ENCODE measurements at regions not wholly inside any gene's neighbourhood (a gene's known extent, or its start where the extent isn't known, plus 50 kb on each side); places are given as distances from the start of the nearest gene placed in this dataset.

- H3K4me1 ChIP-seq (ENCODE audit: control insufficient read depth, extremely low read depth, insufficient read depth, low read length): no peaks in the 10 kb centered on the region
- no peak overlapping the region for H2AFZ ChIP-seq (ENCODE audit: low read length)
- H4K20me1 ChIP-seq (ENCODE audit: control insufficient read depth, extremely low read depth, insufficient read depth, low read length): no peaks in the 10 kb centered on the region
- H3K4me3 ChIP-seq (replicated peaks in 1 of 4; ENCODE audit: control extremely low read depth in 1 of 4, insufficient read depth in 1 of 4, low read depth in 3 of 4, low read length in 4 of 4): no peak overlapping the region
- no peak for DNase-seq (ENCODE audit: low read depth in 2 of 2)
- H3K36me3 ChIP-seq (ENCODE audit: control insufficient read depth, insufficient read depth, low read length): no peaks in the 10 kb centered on the region
- H3K27me3 ChIP-seq (ENCODE audit: control insufficient read depth, insufficient read depth, low read length): no peaks in the 10 kb centered on the region
- no peaks in the 10 kb centered on the region for H3K79me2 ChIP-seq (ENCODE audit: control insufficient read depth, insufficient read depth, low read length)
- H3K9ac ChIP-seq (ENCODE audit: insufficient read depth, low read length): no peak overlapping the region
- H3K9me3 ChIP-seq (ENCODE audit: control insufficient read depth, insufficient read depth, low read depth, low read length): no peaks in the 10 kb centered on the region
- no peak overlapping the region for H3K4me2 ChIP-seq (ENCODE audit: extremely low read depth, insufficient read depth, low read length)
- no peak overlapping the region for H3K27ac ChIP-seq (ENCODE audit: insufficient read depth, low read length)
- TF ChIP-seq EZH2 (IDR thresholded peaks at IDR 0.05; ENCODE audit: low read length, missing control alignments) (no peak), CTCF (conservative IDR thresholded peaks at IDR 0.05 in 1 of 2, IDR thresholded peaks at IDR 0.05 in 1 of 2; ENCODE audit: low read depth in 1 of 2, low read length in 2 of 2) (no peak)
Observed at GRCh38 chr7:68524126-68524525, 1074.1 kb upstream of the AUTS2 start.

GRCh38 chr7:68529221-68529620, 1069.1 kb upstream of the AUTS2 start:
- Histone ChIP-seq H3K27ac (ENCODE audit: insufficient read depth, low read length) (no peak overlapping the region), H2AFZ (ENCODE audit: low read length) (no peak overlapping the region), H3K4me3 (replicated peaks in 1 of 4; ENCODE audit: control extremely low read depth in 1 of 4, insufficient read depth in 1 of 4, low read depth in 3 of 4, low read length in 4 of 4) (no peak overlapping the region), H3K4me2 (ENCODE audit: extremely low read depth, insufficient read depth, low read length) (no peak overlapping the region), H3K27me3 (ENCODE audit: control insufficient read depth, insufficient read depth, low read length) (no peaks in the 10 kb centered on the region), H3K36me3 (ENCODE audit: control insufficient read depth, insufficient read depth, low read length) (no peaks in the 10 kb centered on the region), H3K9ac (ENCODE audit: insufficient read depth, low read length) (no peak overlapping the region), H3K79me2 (ENCODE audit: control insufficient read depth, insufficient read depth, low read length) (no peaks in the 10 kb centered on the region), H4K20me1 (ENCODE audit: control insufficient read depth, extremely low read depth, insufficient read depth, low read length) (no peaks in the 10 kb centered on the region), H3K4me1 (ENCODE audit: control insufficient read depth, extremely low read depth, insufficient read depth, low read length) (no peaks in the 10 kb centered on the region), H3K9me3 (ENCODE audit: control insufficient read depth, insufficient read depth, low read depth, low read length) (no peaks in the 10 kb centered on the region)
- TF ChIP-seq CTCF (conservative IDR thresholded peaks at IDR 0.05 in 1 of 2, IDR thresholded peaks at IDR 0.05 in 1 of 2; ENCODE audit: low read depth in 1 of 2, low read length in 2 of 2) (no peak), EZH2 (IDR thresholded peaks at IDR 0.05; ENCODE audit: low read length, missing control alignments) (no peak)
- no peak for DNase-seq (ENCODE audit: low read depth in 2 of 2)

- no peak for DNase-seq (ENCODE audit: low read depth in 2 of 2)
- Histone ChIP-seq H3K79me2 (ENCODE audit: control insufficient read depth, insufficient read depth, low read length) (no peaks in the 10 kb centered on the region), H4K20me1 (ENCODE audit: control insufficient read depth, extremely low read depth, insufficient read depth, low read length) (no peaks in the 10 kb centered on the region), H3K4me2 (ENCODE audit: extremely low read depth, insufficient read depth, low read length) (no peak overlapping the region), H3K27me3 (ENCODE audit: control insufficient read depth, insufficient read depth, low read length) (no peaks in the 10 kb centered on the region), H3K4me1 (ENCODE audit: control insufficient read depth, extremely low read depth, insufficient read depth, low read length) (no peaks in the 10 kb centered on the region), H3K27ac (ENCODE audit: insufficient read depth, low read length) (no peak overlapping the region), H3K9me3 (ENCODE audit: control insufficient read depth, insufficient read depth, low read depth, low read length) (no peaks in the 10 kb centered on the region), H3K9ac (ENCODE audit: insufficient read depth, low read length) (no peak overlapping the region), H2AFZ (ENCODE audit: low read length) (no peak overlapping the region), H3K36me3 (ENCODE audit: control insufficient read depth, insufficient read depth, low read length) (no peaks in the 10 kb centered on the region), H3K4me3 (replicated peaks in 1 of 4; ENCODE audit: control extremely low read depth in 1 of 4, insufficient read depth in 1 of 4, low read depth in 3 of 4, low read length in 4 of 4) (no peak overlapping the region)
- TF ChIP-seq CTCF (conservative IDR thresholded peaks at IDR 0.05 in 1 of 2, IDR thresholded peaks at IDR 0.05 in 1 of 2; ENCODE audit: low read depth in 1 of 2, low read length in 2 of 2) (no peak), EZH2 (IDR thresholded peaks at IDR 0.05; ENCODE audit: low read length, missing control alignments) (no peak)
Observed at GRCh38 chr7:68535266-68535665, 1063.0 kb upstream of the AUTS2 start.

Measured in fibroblast of lung (primary cell).